Thoracic aorta (tissue), 2 donors: ENCODE measurements at regions not wholly inside any gene's neighbourhood (a gene's known extent, or its start where the extent isn't known, plus 50 kb on each side); places are given as distances from the start of the nearest gene placed in this dataset.

ENCODE experiments used
- ATAC-seq: fragments of 150-250 bp; one replicate; pipeline ENCODE4 v1.8.0; 2017; ENCODE audit warnings: low read depth; ENCODE audit not compliant: insufficient number of reproducible peaks, low FRiP score
- DNase-seq: peaks from one replicate; pipeline ENCODE4 v3.0.0-alpha.2; 2020; ENCODE audit warnings: low spot score
- H3K27ac ChIP-seq, 2 donors: fragments of 200-600 bp; sonication (generic); 1 replicate in 1 of 2; 2 replicates in 1 of 2; pipeline ENCODE4 v1.5.1; 2016; ENCODE audit warnings: mild to moderate bottlenecking in 2 of 2, moderate library complexity in 2 of 2
- H3K27me3 ChIP-seq: fragments of 200-600 bp; sonication (generic); replicated peaks from 2 replicates; pipeline ENCODE4 v1.6.0; 2016; ENCODE audit warnings: mild to moderate bottlenecking; ENCODE audit not compliant: insufficient read depth
- H3K36me3 ChIP-seq: fragments of 200-600 bp; sonication (generic); one replicate; pipeline ENCODE4 v1.5.1; 2016
- H3K4me1 ChIP-seq, 2 donors: fragments of 200-600 bp; sonication (generic); 1 replicate in 1 of 2; 2 replicates in 1 of 2; pipeline versions ENCODE4 v1.5.1 to v1.6.0; 2016; ENCODE audit warnings: low read depth in 2 of 2, mild to moderate bottlenecking in 1 of 2; ENCODE audit not compliant: control insufficient read depth in 1 of 2
- H3K4me3 ChIP-seq: fragments of 200-600 bp; sonication (generic); 2 replicates; pipeline ENCODE4 v1.5.1; 2016; ENCODE audit warnings: mild to moderate bottlenecking
- H3K9me3 ChIP-seq: fragments of 200-600 bp; sonication (generic); 2 replicates; pipeline ENCODE4 v1.5.1; 2016
- TF ChIP-seq, protein P1 (sequence below): fragments of 200-600 bp; sonication (generic); IDR thresholded peaks from one replicate; pipeline ENCODE4 v1.5.1; 2019; ENCODE audit warnings: antibody characterized with exemption

DNA sequence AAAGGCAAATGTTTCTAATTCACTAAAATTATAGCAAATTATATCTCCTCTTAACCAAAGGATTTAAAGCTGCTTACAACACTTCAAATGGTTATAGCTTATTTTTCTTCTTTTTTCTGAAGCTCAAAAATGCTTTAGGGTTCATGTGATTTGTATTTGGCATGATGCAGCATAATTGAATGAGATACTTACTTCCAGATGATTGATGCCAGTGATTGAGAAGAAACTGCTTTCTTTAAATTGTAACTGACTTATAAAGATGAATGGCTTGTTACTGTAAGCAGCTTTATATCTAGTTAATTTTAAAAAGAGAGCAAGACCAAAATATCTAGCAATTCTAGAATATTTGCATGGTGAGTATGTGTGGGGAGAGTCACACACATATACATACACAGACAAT lies 270.7 kb upstream of the THRB start:
- ATAC-seq = no peak

DNA sequence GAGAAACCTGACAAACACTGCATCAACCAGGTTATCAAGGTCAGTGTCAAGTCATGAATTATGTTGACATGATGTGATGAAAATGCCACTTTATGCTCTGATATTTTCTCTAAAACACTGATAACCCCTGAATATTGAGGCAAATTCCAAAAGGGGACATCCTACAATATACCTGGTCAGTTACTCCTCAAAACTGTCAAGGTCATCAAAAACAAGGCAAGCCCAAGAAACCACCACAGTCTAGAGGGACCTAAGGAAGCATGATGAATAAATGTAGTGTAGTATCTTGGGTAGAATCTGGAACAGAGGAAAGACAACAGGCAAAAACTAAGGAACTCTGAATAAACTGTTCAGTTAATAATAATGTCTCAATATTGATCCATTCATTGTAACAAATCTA lies 275.3 kb upstream of the THRB start:
- DNase-seq (no peak), ATAC-seq (no peak)
- TF ChIP-seq, protein P1, sequence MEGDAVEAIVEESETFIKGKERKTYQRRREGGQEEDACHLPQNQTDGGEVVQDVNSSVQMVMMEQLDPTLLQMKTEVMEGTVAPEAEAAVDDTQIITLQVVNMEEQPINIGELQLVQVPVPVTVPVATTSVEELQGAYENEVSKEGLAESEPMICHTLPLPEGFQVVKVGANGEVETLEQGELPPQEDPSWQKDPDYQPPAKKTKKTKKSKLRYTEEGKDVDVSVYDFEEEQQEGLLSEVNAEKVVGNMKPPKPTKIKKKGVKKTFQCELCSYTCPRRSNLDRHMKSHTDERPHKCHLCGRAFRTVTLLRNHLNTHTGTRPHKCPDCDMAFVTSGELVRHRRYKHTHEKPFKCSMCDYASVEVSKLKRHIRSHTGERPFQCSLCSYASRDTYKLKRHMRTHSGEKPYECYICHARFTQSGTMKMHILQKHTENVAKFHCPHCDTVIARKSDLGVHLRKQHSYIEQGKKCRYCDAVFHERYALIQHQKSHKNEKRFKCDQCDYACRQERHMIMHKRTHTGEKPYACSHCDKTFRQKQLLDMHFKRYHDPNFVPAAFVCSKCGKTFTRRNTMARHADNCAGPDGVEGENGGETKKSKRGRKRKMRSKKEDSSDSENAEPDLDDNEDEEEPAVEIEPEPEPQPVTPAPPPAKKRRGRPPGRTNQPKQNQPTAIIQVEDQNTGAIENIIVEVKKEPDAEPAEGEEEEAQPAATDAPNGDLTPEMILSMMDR = no peak
- Histone ChIP-seq H3K27ac (no peak overlapping the region), H3K27me3 (no peaks in the 10 kb centered on the region), H3K4me1 (no peaks in the 10 kb centered on the region), H3K9me3 (no peaks in the 10 kb centered on the region), H3K4me3 (no peak overlapping the region), H3K36me3 (no peaks in the 10 kb centered on the region)

More for the DNA sequence above, 270.7 kb upstream of the THRB start:
- H3K27ac ChIP-seq = no peak overlapping the region
- no peak overlapping the region for H3K4me3 ChIP-seq
- H3K27me3 ChIP-seq = no peaks in the 10 kb centered on the region
- H3K9me3 ChIP-seq = no peaks in the 10 kb centered on the region
- no peaks in the 10 kb centered on the region for H3K4me1 ChIP-seq
- TF ChIP-seq, protein P1 = no peak
- no peaks in the 10 kb centered on the region for H3K36me3 ChIP-seq
- no peak for DNase-seq

DNA sequence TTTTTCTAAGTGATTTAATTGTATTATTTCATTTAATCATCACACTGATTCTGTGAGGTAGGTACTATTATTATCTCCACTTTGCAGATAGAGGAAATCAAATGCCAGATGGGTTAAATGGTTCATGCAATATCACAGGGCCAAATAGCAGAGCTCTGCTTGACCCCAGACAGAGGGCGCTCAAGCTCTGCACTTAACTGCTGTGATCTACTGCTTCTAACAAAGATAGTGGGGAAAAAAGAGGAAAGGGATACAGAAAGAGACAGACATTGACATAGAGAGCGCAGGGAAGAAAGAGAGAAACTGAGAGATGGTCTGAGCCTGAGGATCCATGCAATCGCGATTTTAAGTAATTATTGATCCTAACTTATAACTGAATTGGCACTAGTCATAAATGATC lies 279.1 kb upstream of the THRB start:
- Histone ChIP-seq H3K36me3 (no peaks in the 10 kb centered on the region), H3K4me3 (no peak overlapping the region), H3K9me3 (no peaks in the 10 kb centered on the region), H3K27me3 (no peaks in the 10 kb centered on the region), H3K4me1 (no peaks in the 10 kb centered on the region), H3K27ac (no peak overlapping the region)
- ATAC-seq (no peak), DNase-seq (no peak)
- TF ChIP-seq, protein P1 = peak; percentile 63

DNA sequence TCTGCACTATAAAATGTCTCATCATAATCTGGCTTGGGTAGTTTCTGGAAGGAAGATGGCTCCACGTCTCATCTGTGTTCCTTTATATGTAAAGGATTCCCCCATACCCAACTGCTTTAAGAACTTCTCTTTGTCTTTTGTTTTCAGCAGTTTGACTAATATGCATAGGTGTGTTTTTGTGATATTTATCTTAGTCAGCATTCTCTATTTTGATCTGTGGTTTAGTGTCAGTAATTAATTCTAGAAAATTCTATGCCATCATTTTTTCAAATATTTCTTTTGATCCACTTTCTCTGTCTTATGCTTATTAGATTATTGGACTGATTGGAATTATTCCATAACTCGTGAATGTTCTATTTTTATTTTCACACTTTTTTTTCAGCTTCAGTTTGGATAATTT lies 286.3 kb upstream of the THRB start:
- H3K9me3 ChIP-seq = peaks cover 10% of the 10 kb centered on the region
- no peak for DNase-seq
- no peaks in the 10 kb centered on the region for H3K4me1 ChIP-seq
- H3K27ac ChIP-seq = no peak overlapping the region
- no peak for ATAC-seq
- no peaks in the 10 kb centered on the region for H3K36me3 ChIP-seq
- no peak overlapping the region for H3K4me3 ChIP-seq
- H3K27me3 ChIP-seq = no peaks in the 10 kb centered on the region
- TF ChIP-seq, protein P1 = no peak

DNA sequence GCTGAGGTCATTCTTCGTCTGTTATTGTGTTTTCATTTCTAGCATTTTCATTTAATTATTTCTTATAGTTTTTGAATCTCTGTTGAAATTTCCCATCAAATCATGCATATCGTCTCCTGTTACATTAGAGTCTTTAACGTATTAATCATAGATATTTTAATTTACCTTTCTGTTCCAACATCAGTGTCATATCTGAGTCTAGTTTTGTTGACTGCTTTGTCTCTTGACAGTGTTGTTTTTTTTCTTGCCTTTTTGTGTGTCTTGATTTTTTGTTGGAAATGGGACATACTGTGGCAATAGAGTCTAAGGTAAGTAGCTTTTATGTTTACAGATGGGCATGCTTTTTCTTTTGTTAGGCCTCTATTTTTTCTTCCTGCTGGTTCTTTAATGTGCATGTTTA lies 286.8 kb upstream of the THRB start:
- no peak overlapping the region for H3K27ac ChIP-seq
- no peaks in the 10 kb centered on the region for H3K36me3 ChIP-seq
- peaks cover 10% of the 10 kb centered on the region for H3K9me3 ChIP-seq
- TF ChIP-seq, protein P1 = no peak
- no peak overlapping the region for H3K4me3 ChIP-seq
- H3K27me3 ChIP-seq = no peaks in the 10 kb centered on the region
- ATAC-seq (no peak), DNase-seq (no peak)
- H3K4me1 ChIP-seq = no peaks in the 10 kb centered on the region
